Caco-2 (cell line): ENCODE measurements at regions not wholly inside any gene's neighbourhood (a gene's known extent, or its start where the extent isn't known, plus 50 kb on each side); places are given as distances from the start of the nearest gene placed in this dataset.

Experiments used
- BruUV-seq: library from RNA; stranded (reverse); fragments of 400-500 nt; replicated peaks from 2 replicates; lab custom pipeline; 2021; lab: Mats Ljungman, UMichigan
- CTCF ChIA-PET: fragments of 300-600 bp; sonication (Branson Sonifier 250); formaldehyde crosslinking; loops from one replicate; lab custom pipeline; 2022; ENCODE audit warnings: antibody characterized with exemption; lab: Charles Lee
- POLR2A ChIA-PET: fragments of 300-600 bp; sonication (Branson Sonifier 250); formaldehyde crosslinking; loops from one replicate; lab custom pipeline; 2022; ENCODE audit warnings: antibody characterized with exemption; lab: Charles Lee
- DNase-seq, 2 experiments: peaks; one replicate each; pipeline versions ENCODE4 v3.0.0 to v3.0.0-alpha.2; 2020 to 2022
- H3K27me3 ChIP-seq: replicated peaks from 2 replicates; pipeline ENCODE4 v1.6.0; 2011; ENCODE audit warnings: low read length; ENCODE audit not compliant: control insufficient read depth, insufficient read depth
- H3K36me3 ChIP-seq: 2 replicates; pipeline ENCODE4 v1.5.1; 2011; ENCODE audit warnings: low read length; ENCODE audit not compliant: control insufficient read depth, insufficient read depth
- H3K4me1 ChIP-seq: fragments of 250-450 bp; sonication (Bioruptor Pico); 2 replicates; pipeline ENCODE4 v1.5.1; 2020; ENCODE audit warnings: mild to moderate bottlenecking
- H3K4me3 ChIP-seq: 2 replicates; pipeline ENCODE4 v1.5.1; 2011; ENCODE audit warnings: low read depth, mild to moderate bottlenecking, control low read depth, low read length
- H3K9me3 ChIP-seq: fragments of 250-450 bp; sonication (Bioruptor Pico); 2 replicates; pipeline ENCODE4 v1.5.1; 2020; ENCODE audit warnings: mild to moderate bottlenecking, moderate library complexity
- H3K27ac Mint-ChIP-seq: one replicate; pipeline ENCODE4 v1.8.0; 2022; ENCODE audit warnings: mixed read lengths; ENCODE audit not compliant: unreplicated experiment
- H3K27me3 Mint-ChIP-seq: one replicate; pipeline ENCODE4 v1.8.0; 2022; ENCODE audit warnings: mixed read lengths; ENCODE audit not compliant: insufficient read depth, unreplicated experiment
- H3K36me3 Mint-ChIP-seq: one replicate; pipeline ENCODE4 v1.8.0; 2022; ENCODE audit warnings: mild to moderate bottlenecking, mixed read lengths; ENCODE audit not compliant: insufficient read depth, unreplicated experiment
- H3K4me1 Mint-ChIP-seq: one replicate; pipeline ENCODE4 v1.8.0; 2022; ENCODE audit warnings: low read depth, mixed read lengths; ENCODE audit not compliant: unreplicated experiment
- H3K4me3 Mint-ChIP-seq: one replicate; pipeline ENCODE4 v1.8.0; 2022; ENCODE audit warnings: mild to moderate bottlenecking, moderate library complexity, mixed read lengths; ENCODE audit not compliant: unreplicated experiment
- H3K9me3 Mint-ChIP-seq: one replicate; pipeline ENCODE4 v1.8.0; 2022; ENCODE audit warnings: mixed read lengths; ENCODE audit not compliant: unreplicated experiment
- intact Hi-C: fragments of 100-400 bp; cut with micrococcal nuclease; formaldehyde crosslinking; loops from one replicate; pipeline ENCODE4 v1.10.0; 2022; ENCODE audit not compliant: unreplicated experiment
- TF ChIP-seq, protein P1 (sequence below), 2 experiments: fragments of 200-600 bp in 1 of 2; IDR thresholded peaks; 1 replicate in 1 of 2; 2 replicates in 1 of 2; pipeline versions ENCODE4 v1.5.1 to v1.8.0; 2011 to 2022; ENCODE audit warnings: antibody characterized with exemption in 1 of 2, control low read depth in 1 of 2, inconsistent platforms in 1 of 2, low read depth in 1 of 2, low read length in 1 of 2, mild to moderate bottlenecking in 1 of 2, moderate library complexity in 1 of 2; ENCODE audit not compliant: insufficient read depth in 1 of 2, severe bottlenecking in 1 of 2, unreplicated experiment in 1 of 2

DNA sequence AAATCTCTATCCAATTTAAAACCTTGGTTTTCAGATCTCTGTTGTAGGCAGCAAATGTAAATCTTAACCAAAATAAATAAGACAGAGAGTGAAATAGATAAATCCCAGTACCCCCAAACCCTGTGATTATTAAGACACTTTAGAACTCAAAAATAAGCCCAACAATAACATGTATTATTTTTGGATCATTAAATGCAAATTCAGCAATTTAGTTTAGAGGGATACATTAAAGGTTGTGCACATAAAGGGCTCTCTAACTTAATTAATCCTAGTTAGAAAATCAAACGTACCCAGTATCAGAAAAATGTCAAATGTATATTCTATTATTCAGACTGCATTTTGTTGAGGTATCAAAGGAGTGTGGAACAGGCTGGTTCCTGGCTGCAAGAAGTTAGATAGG lies 416.8 kb downstream of the SLC16A7 start:
- H3K4me1 ChIP-seq: peaks cover 14% of the 10 kb centered on the region
- TF ChIP-seq, protein P1, sequence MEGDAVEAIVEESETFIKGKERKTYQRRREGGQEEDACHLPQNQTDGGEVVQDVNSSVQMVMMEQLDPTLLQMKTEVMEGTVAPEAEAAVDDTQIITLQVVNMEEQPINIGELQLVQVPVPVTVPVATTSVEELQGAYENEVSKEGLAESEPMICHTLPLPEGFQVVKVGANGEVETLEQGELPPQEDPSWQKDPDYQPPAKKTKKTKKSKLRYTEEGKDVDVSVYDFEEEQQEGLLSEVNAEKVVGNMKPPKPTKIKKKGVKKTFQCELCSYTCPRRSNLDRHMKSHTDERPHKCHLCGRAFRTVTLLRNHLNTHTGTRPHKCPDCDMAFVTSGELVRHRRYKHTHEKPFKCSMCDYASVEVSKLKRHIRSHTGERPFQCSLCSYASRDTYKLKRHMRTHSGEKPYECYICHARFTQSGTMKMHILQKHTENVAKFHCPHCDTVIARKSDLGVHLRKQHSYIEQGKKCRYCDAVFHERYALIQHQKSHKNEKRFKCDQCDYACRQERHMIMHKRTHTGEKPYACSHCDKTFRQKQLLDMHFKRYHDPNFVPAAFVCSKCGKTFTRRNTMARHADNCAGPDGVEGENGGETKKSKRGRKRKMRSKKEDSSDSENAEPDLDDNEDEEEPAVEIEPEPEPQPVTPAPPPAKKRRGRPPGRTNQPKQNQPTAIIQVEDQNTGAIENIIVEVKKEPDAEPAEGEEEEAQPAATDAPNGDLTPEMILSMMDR (IDR thresholded peaks at IDR 0.05; ENCODE audit: insufficient read depth in 1 of 2, low read depth in 1 of 2, low read length in 1 of 2, severe bottlenecking in 1 of 2, unreplicated experiment in 1 of 2): no peak
- Mint-ChIP-seq H3K4me1 (peaks cover 22% of the 10 kb centered on the region), H3K27me3 (no peaks in the 10 kb centered on the region), H3K9me3 (peaks cover 14% of the 10 kb centered on the region), H3K27ac (no peak overlapping the region), H3K36me3 (no peaks in the 10 kb centered on the region), H3K4me3 (no peak overlapping the region)
- H3K9me3 ChIP-seq: no peaks in the 10 kb centered on the region
- no peak for DNase-seq
- ChIA-PET CTCF (no interaction called here), POLR2A (no interaction called here)
- H3K36me3 ChIP-seq: no peaks in the 10 kb centered on the region
- H3K27me3 ChIP-seq: no peaks in the 10 kb centered on the region
- H3K4me3 ChIP-seq: no peak overlapping the region
- BruUV-seq: no TSS peak
- intact Hi-C loops: loop anchor here (5.0 kb wide), 1 partner anchor 90 kb away; no protein-coding TSS in a partner anchor

DNA sequence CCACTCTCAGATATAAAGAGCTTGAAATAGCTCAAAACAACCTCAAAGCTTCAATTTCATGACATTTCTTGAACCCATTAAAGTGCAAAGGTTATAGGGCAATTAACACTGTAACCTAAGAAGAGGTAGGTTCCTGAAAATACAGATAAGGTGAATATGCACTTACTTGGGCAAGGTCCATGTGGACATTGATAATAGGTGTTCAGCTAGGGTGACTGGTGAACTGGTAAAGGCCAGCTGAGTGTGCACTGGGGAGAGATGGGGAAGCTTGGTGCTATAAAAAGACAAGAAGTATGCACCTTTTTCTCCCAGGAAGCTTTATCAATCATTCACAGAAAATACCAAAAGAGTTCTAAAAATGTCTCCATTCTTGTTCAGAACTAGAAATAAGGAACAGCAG lies 418.6 kb downstream of the SLC16A7 start:
- peaks cover 23% of the 10 kb centered on the region for H3K9me3 Mint-ChIP-seq
- TF ChIP-seq, protein P1 (IDR thresholded peaks at IDR 0.05; ENCODE audit: insufficient read depth in 1 of 2, low read depth in 1 of 2, low read length in 1 of 2, severe bottlenecking in 1 of 2, unreplicated experiment in 1 of 2): no peak
- intact Hi-C loops: loop anchor here (5.0 kb wide), 1 partner anchor 88 kb away; no protein-coding TSS in a partner anchor
- ChIA-PET POLR2A (no interaction called here), CTCF (no interaction called here)
- peak; percentile 42 to 83 for DNase-seq
- H3K27ac Mint-ChIP-seq: no peak overlapping the region
- H3K9me3 ChIP-seq: no peaks in the 10 kb centered on the region
- no peaks in the 10 kb centered on the region for H3K36me3 Mint-ChIP-seq
- H3K4me3 ChIP-seq: no peak overlapping the region
- H3K27me3 ChIP-seq: no peaks in the 10 kb centered on the region
- peaks cover 14% of the 10 kb centered on the region for H3K4me1 ChIP-seq
- no peaks in the 10 kb centered on the region for H3K36me3 ChIP-seq
- BruUV-seq: no TSS peak
- peak overlapping the region; percentile 53 for H3K4me3 Mint-ChIP-seq
- H3K4me1 Mint-ChIP-seq: peaks cover 22% of the 10 kb centered on the region
- H3K27me3 Mint-ChIP-seq: no peaks in the 10 kb centered on the region

DNA sequence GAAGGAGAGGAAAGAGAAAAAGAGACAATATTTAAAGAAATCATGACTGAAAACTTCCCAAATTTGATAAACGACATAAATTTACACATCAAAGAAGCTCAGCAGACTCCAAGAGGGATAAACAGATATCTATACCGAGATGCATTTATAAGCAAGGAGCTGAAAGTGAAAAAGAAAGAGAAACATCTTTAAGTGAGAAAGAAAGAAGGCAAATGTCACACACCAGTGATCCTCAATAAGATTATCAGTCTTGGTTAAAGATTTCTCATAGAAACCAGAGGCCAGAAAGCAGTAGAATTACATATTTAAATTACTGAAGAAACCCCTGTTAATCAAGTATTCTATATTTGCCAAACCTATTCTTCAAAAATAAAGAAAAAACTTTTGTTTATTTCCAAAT lies 424.2 kb downstream of the SLC16A7 start:
- no TSS peak for BruUV-seq
- CTCF ChIA-PET: no interaction called here

More for the DNA sequence above, 424.2 kb downstream of the SLC16A7 start:
- peaks cover 20% of the 10 kb centered on the region for H3K9me3 Mint-ChIP-seq
- Histone ChIP-seq H3K36me3 (no peaks in the 10 kb centered on the region), H3K27me3 (no peaks in the 10 kb centered on the region), H3K9me3 (peaks cover 4% of the 10 kb centered on the region; the same call in 1 of the 2 replicates), H3K4me1 (no peaks in the 10 kb centered on the region), H3K4me3 (no peak overlapping the region)
- DNase-seq: no peak
- POLR2A ChIA-PET: no interaction called here
- no peak overlapping the region for H3K4me3 Mint-ChIP-seq
- peaks cover 3% of the 10 kb centered on the region for H3K4me1 Mint-ChIP-seq
- H3K27me3 Mint-ChIP-seq: no peaks in the 10 kb centered on the region
- no peak overlapping the region for H3K27ac Mint-ChIP-seq
- no peaks in the 10 kb centered on the region for H3K36me3 Mint-ChIP-seq
- intact Hi-C loops: no loop called here
- TF ChIP-seq, protein P1 (IDR thresholded peaks at IDR 0.05; ENCODE audit: insufficient read depth in 1 of 2, low read depth in 1 of 2, low read length in 1 of 2, severe bottlenecking in 1 of 2, unreplicated experiment in 1 of 2): no peak
